ENCODE measurements at regions not wholly inside any gene's neighbourhood (a gene's known extent, or its start where the extent isn't known, plus 50 kb on each side); places are given as distances from the start of the nearest gene placed in this dataset.

- TF ChIP-seq POLR2A (IDR thresholded peaks at IDR 0.05; ENCODE audit: low read depth, low read length): no peak
- no peak for TF ChIP-seq POLR2AphosphoS5 (IDR thresholded peaks at IDR 0.05; ENCODE audit: low read depth, low read length)
- no peak for TF ChIP-seq POU2F2 (IDR thresholded peaks at IDR 0.05; ENCODE audit: low read depth, low read length)
These were observed 286.6 kb upstream of the GATB start for GRCh38 chr4:152047451-152047850.

Data from GM12891 (cell line).